ENCODE measurements at regions not wholly inside any gene's neighbourhood (a gene's known extent, or its start where the extent isn't known, plus 50 kb on each side); places are given as distances from the start of the nearest gene placed in this dataset.

GRCh38 chr9:88657893-88658292 is 122.9 kb downstream of the NXNL2 start:
- no peak overlapping the region for H3K4me3 ChIP-seq (ENCODE audit: low read depth, low read length)
- DNase-seq (ENCODE audit: low read depth) = peak; percentile 83
- TF ChIP-seq CTCF (IDR thresholded peaks at IDR 0.05; ENCODE audit: insufficient read depth, low read depth, low read length) = no peak

GRCh38 chr9:88658311-88658822 is 123.4 kb downstream of the NXNL2 start:
- DNase-seq (ENCODE audit: low read depth) = peak; percentile 82
- H3K4me3 ChIP-seq (ENCODE audit: low read depth, low read length) = no peak overlapping the region
- no peak for TF ChIP-seq CTCF (IDR thresholded peaks at IDR 0.05; ENCODE audit: insufficient read depth, low read depth, low read length)

- no peak for DNase-seq (ENCODE audit: low read depth)
- TF ChIP-seq CTCF (IDR thresholded peaks at IDR 0.05; ENCODE audit: insufficient read depth, low read depth, low read length) = no peak
- H3K4me3 ChIP-seq (ENCODE audit: low read depth, low read length) = no peak overlapping the region
Measured at GRCh38 chr9:88659126-88659525, 124.1 kb downstream of the NXNL2 start.

GRCh38 chr9:88660611-88661010 is 125.6 kb downstream of the NXNL2 start:
- no peak overlapping the region for H3K4me3 ChIP-seq (ENCODE audit: low read depth, low read length)
- DNase-seq (ENCODE audit: low read depth) = peak; percentile 57
- TF ChIP-seq CTCF (IDR thresholded peaks at IDR 0.05; ENCODE audit: insufficient read depth, low read depth, low read length) = peak; percentile 66

GRCh38 chr9:88661759-88662158 is 126.8 kb downstream of the NXNL2 start:
- TF ChIP-seq CTCF (IDR thresholded peaks at IDR 0.05; ENCODE audit: insufficient read depth, low read depth, low read length) = peak; percentile 28
- peak; percentile 36 for DNase-seq (ENCODE audit: low read depth)
- no peak overlapping the region for H3K4me3 ChIP-seq (ENCODE audit: low read depth, low read length)

- no peak overlapping the region for H3K4me3 ChIP-seq (ENCODE audit: low read depth, low read length)
- TF ChIP-seq CTCF (IDR thresholded peaks at IDR 0.05; ENCODE audit: insufficient read depth, low read depth, low read length) = no peak
- DNase-seq (ENCODE audit: low read depth) = peak; percentile 86
Measured at GRCh38 chr9:88663771-88664419, 128.9 kb downstream of the NXNL2 start.

GRCh38 chr9:88664773-88665172 is 129.8 kb downstream of the NXNL2 start:
- DNase-seq (ENCODE audit: low read depth) = no peak
- no peak for TF ChIP-seq CTCF (IDR thresholded peaks at IDR 0.05; ENCODE audit: insufficient read depth, low read depth, low read length)
- no peak overlapping the region for H3K4me3 ChIP-seq (ENCODE audit: low read depth, low read length)

All from fibroblast of villous mesenchyme (primary cell).